Gastroesophageal sphincter (tissue), 3 donors: ENCODE measurements at regions not wholly inside any gene's neighbourhood (a gene's known extent, or its start where the extent isn't known, plus 50 kb on each side); places are given as distances from the start of the nearest gene placed in this dataset.

ENCODE experiments used
- POLR2A ChIP-seq, 2 donors: fragments of 450-650 bp; IDR thresholded peaks; one replicate each; pipeline ENCODE4 v1.6.1; 2017; ENCODE audit warnings: antibody characterized with exemption in 2 of 2, mild to moderate bottlenecking in 2 of 2, moderate library complexity in 1 of 2
- POLR2AphosphoS5 ChIP-seq: sonication (generic); formaldehyde crosslinking; IDR thresholded peaks from one replicate; pipeline ENCODE4 v1.6.1; 2017; ENCODE audit warnings: antibody characterized with exemption
- TF ChIP-seq, protein P1 (sequence below), 4 experiments: fragments of 200-600 bp in 2 of 4; fragments of 450-650 bp in 2 of 4; sonication (generic) in 1 of 4; IDR thresholded peaks; one replicate each; pipeline ENCODE4 v1.5.1; 2017 to 2019; ENCODE audit warnings: antibody characterized with exemption in 4 of 4, mild to moderate bottlenecking in 2 of 4, moderate library complexity in 2 of 4

DNA sequence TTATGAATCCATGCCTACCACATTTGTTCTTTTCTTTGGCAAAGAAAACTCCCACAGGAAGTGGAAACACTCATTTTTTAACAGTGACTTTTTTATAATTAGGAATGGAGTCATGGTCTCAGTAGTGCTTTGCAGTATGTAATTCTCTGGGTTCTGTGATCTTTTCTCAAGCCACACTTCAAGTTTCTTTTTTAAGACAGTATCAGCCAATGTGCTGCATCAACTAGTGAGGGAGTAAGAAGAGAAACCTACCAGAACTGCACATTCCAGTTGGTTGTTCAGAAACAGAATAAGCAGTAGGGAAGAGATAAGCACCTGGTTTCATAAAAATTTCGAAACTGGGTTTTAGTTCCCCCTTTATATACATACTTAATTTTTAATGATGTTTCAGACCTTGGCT lies 126.3 kb downstream of the FOXB1 start:
- TF ChIP-seq, protein P1, sequence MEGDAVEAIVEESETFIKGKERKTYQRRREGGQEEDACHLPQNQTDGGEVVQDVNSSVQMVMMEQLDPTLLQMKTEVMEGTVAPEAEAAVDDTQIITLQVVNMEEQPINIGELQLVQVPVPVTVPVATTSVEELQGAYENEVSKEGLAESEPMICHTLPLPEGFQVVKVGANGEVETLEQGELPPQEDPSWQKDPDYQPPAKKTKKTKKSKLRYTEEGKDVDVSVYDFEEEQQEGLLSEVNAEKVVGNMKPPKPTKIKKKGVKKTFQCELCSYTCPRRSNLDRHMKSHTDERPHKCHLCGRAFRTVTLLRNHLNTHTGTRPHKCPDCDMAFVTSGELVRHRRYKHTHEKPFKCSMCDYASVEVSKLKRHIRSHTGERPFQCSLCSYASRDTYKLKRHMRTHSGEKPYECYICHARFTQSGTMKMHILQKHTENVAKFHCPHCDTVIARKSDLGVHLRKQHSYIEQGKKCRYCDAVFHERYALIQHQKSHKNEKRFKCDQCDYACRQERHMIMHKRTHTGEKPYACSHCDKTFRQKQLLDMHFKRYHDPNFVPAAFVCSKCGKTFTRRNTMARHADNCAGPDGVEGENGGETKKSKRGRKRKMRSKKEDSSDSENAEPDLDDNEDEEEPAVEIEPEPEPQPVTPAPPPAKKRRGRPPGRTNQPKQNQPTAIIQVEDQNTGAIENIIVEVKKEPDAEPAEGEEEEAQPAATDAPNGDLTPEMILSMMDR (IDR thresholded peaks at IDR 0.05) = no peak
- no peak for TF ChIP-seq POLR2AphosphoS5
- TF ChIP-seq POLR2A (IDR thresholded peaks at IDR 0.05) = no peak
